Skeletal muscle tissue (tissue), 3 donors: ENCODE measurements at regions not wholly inside any gene's neighbourhood (a gene's known extent, or its start where the extent isn't known, plus 50 kb on each side); places are given as distances from the start of the nearest gene placed in this dataset.
"Not testable (repeated sequence)": the region's sequence is repeated elsewhere in the genome, so short reads cannot be mapped to it uniquely, and the experiment has no call there.

ENCODE experiments used
- H3K27ac ChIP-seq: one replicate; pipeline ENCODE4 v1.7.0; 2013; ENCODE audit warnings: mild to moderate bottlenecking, low read depth, low read length, inconsistent platforms
- H3K27me3 ChIP-seq, 3 donors: one replicate each; pipeline ENCODE4 v1.7.0; 2013; ENCODE audit warnings: low read length in 3 of 3; ENCODE audit not compliant: control insufficient read depth in 3 of 3, insufficient read depth in 3 of 3
- H3K36me3 ChIP-seq, 3 donors: one replicate each; pipeline ENCODE4 v1.7.0; 2013; ENCODE audit warnings: low read length in 3 of 3; ENCODE audit not compliant: control insufficient read depth in 3 of 3, insufficient read depth in 3 of 3
- H3K4me1 ChIP-seq, 3 donors: one replicate each; pipeline ENCODE4 v1.7.0; 2013; ENCODE audit warnings: low read length in 3 of 3, mild to moderate bottlenecking in 3 of 3; ENCODE audit not compliant: control insufficient read depth in 3 of 3, insufficient read depth in 3 of 3
- H3K4me3 ChIP-seq, 3 donors: one replicate each; pipeline ENCODE4 v1.7.0; 2013; ENCODE audit warnings: low read length in 3 of 3
- H3K9ac ChIP-seq, 3 donors: one replicate each; pipeline ENCODE4 v1.7.0; 2013; ENCODE audit warnings: low read length in 3 of 3, mild to moderate bottlenecking in 3 of 3, moderate library complexity in 2 of 3, low read depth in 1 of 3
- H3K9me3 ChIP-seq, 3 donors: one replicate each; pipeline ENCODE4 v1.7.0; 2013; ENCODE audit warnings: low read length in 3 of 3; ENCODE audit not compliant: control insufficient read depth in 3 of 3
- donor health status: Osteomylitis.

DNA sequence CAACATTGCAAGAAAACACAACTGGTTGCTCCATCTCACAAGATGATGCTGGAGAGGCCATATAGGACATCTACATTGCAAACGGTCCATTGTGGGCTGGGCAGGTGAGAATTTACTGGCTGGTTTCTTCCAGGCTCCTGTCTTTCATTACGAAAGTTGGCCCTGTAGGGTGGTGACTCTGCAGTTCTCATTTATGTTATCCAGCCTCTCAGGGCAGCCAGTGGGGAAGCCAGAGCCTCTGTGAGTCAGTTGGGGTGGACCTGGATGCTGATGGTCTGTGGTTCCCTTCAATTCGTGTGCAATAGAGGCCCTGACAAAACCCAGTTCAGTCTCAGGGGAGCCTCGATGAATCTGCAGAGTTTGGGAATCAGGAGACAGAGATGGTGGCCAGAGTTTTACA, 341.0 kb upstream of the CCL2 start:
- Histone ChIP-seq H3K9ac (no peak overlapping the region), H3K36me3 (no peaks in the 10 kb centered on the region), H3K9me3 (no peaks in the 10 kb centered on the region), H3K27me3 (peaks cover 2 to 3% (median 3%) of the 10 kb centered on the region in 3 donors), H3K4me3 (no peak overlapping the region), H3K27ac (no peak overlapping the region), H3K4me1 (no peaks in the 10 kb centered on the region)

DNA sequence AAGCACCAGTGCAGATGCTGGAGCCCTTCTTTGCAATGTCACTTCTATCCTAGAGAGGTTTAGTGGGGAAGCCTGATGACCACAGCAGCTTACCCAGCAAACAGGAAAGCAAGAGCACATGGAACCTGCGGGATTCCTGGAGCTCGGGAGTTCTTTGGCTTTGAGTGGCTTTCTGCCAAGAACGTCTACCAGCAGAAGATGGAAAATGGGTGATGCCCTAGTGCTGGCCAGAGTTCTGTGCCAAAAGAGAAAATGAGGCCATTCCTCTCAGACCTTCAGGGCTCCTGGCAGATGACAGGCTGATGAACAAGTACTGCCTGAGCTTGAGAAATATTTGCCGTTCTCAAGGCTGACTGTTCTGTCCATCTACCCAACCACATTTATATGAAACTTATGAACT, 332.1 kb upstream of the CCL2 start:
- Histone ChIP-seq H3K9me3 (no peaks in the 10 kb centered on the region), H3K27ac (no peak overlapping the region), H3K4me3 (no peak overlapping the region), H3K9ac (no peak overlapping the region), H3K36me3 (no peaks in the 10 kb centered on the region), H3K27me3 (peaks cover 3 to 21% (median 7%) of the 10 kb centered on the region in 3 donors), H3K4me1 (no peaks in the 10 kb centered on the region)

DNA sequence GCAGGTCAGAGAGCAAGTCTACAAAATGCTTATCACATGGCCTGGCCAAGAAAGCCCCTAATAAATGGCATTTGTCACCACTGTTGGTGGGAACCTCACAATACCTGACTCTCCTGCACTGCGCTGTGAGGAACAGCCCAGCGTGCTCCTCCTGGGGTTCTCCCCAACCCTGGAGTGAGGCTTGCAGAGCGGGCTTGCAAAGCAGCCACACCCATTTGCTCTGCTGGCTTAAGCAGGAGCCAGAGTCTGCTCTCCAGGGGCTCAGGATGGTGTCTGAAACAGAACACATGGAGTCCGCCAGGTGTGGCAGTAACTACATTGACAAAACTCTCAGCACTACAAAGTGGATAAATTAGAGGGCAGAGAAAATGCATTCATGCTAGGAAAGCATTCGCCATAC, 331.0 kb upstream of the CCL2 start:
- Histone ChIP-seq H3K4me1 (no peaks in the 10 kb centered on the region), H3K4me3 (no peak overlapping the region), H3K9me3 (no peaks in the 10 kb centered on the region), H3K36me3 (no peaks in the 10 kb centered on the region), H3K27me3 (peaks cover 0 to 23% (median 5%) of the 10 kb centered on the region in 3 donors), H3K27ac (no peak overlapping the region), H3K9ac (no peak overlapping the region)

DNA sequence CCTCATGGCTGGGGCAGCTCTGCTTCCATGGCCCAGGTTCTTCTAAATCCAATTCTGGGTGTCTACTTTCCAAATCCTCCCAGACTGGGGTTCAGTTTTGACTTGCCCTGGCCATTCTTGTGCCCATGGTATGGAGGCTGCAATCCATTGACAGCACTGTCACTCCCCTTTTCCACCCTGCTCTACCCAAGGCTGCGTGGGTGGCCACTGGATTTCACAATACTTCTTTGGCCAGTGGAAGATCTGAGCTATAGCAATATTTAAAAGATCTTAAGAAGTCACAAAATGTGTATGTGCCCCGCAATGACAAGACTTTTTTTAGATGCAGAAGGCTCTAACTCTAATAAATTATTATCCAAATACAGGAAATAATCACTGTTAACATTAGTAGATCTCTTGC, 329.4 kb upstream of the CCL2 start:
- H3K4me3 ChIP-seq: no peak overlapping the region
- no peak overlapping the region for H3K27ac ChIP-seq
- no peak overlapping the region for H3K9ac ChIP-seq
- no peaks in the 10 kb centered on the region for H3K9me3 ChIP-seq
- H3K27me3 ChIP-seq: peaks cover 0 to 23% (median 5%) of the 10 kb centered on the region in 3 donors
- no peaks in the 10 kb centered on the region for H3K4me1 ChIP-seq
- H3K36me3 ChIP-seq: no peaks in the 10 kb centered on the region

DNA sequence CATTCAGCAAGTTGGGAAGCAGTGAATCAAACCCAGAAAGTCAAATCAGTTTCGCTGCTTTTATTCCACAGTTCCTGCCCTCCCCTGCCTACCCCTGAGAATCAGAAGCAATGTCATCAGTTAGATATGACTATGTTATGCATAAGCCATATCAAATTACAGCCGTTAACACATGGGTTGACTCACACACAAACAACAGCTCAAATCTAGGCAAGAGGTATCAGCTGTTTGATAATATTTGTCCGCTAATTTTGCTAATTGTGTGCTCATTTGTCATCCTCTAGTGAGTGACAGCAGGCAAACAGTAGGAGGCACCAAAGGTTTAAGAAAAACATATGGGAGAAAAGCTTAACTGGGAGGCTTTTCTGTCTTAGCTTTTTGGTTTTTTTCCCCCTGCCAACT, 327.4 kb upstream of the CCL2 start:
- Histone ChIP-seq H3K4me3 (no peak overlapping the region), H3K27me3 (peaks cover 0 to 13% (median 3%) of the 10 kb centered on the region in 3 donors), H3K36me3 (no peaks in the 10 kb centered on the region), H3K9me3 (no peaks in the 10 kb centered on the region), H3K27ac (no peak overlapping the region), H3K9ac (no peak overlapping the region), H3K4me1 (no peaks in the 10 kb centered on the region)

DNA sequence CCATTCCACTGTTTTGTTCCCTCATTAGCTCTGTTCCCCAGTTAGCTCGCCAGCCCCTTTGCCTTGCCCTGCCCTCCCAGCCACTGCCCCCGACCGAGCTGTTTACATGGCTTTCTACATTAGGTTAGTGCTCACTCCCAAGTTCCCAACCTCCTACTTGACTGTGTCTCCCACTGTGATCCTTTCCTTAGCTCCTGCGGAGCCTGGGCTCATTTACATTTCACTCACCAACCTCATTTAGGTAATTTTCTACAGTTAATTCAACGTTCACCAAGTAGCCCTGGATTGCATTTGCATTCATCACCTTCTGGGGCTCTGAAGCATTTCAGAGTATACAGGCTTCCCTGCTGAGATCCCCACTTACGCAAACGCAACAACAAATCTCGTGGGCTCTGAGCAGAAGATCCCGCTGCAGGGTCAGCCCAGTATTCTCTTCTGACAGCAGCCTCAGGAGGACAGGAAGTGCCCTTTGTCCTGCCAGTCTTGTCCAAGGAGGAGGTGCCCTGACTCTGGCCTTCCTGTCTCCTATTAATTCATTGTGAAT, 325.8 kb upstream of the CCL2 start:
- H3K9me3 ChIP-seq: no peaks in the 10 kb centered on the region
- no peak overlapping the region for H3K27ac ChIP-seq
- H3K9ac ChIP-seq: no peak overlapping the region
- H3K27me3 ChIP-seq: peaks cover 0 to 8% (median 0%) of the 10 kb centered on the region in 3 donors
- H3K4me1 ChIP-seq: no peaks in the 10 kb centered on the region
- no peak overlapping the region for H3K4me3 ChIP-seq
- no peaks in the 10 kb centered on the region for H3K36me3 ChIP-seq

DNA sequence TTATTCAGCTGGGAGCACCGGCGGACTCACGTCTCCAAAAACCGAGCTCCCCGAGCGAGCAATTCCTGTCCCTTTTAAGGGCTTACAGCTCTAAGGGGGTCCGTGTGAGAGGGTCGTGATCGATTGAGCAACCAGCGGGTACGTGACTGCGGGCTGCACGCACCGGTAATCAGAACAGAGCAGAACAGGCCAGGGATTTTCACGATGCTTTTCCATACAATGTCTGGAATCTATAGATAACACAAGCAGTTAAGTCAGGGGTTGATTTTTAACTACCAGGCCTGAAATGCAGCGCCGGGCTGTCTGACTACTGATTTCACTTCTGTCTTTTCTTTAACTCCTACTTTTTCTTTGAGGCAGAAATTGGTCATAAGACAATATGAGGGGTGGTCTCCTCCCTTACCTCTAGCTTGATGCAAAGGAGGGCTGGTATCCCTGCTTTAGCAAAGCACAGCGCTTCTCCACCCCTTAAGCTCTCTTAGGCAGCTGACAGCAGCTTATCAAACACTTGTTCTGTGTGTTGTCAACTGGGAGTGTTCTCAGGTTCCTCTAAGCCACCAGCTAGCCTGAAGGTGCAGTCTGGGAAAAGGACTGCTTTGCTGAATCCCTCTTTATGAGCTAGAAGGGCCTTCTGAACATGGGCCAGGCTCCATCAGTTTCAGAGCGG, 323.8 kb upstream of the CCL2 start:
- H3K4me3 ChIP-seq, H3K27me3 ChIP-seq, H3K9me3 ChIP-seq, H3K9ac ChIP-seq, H3K4me1 ChIP-seq, H3K36me3 ChIP-seq, H3K27ac ChIP-seq: not testable (repeated sequence)

DNA sequence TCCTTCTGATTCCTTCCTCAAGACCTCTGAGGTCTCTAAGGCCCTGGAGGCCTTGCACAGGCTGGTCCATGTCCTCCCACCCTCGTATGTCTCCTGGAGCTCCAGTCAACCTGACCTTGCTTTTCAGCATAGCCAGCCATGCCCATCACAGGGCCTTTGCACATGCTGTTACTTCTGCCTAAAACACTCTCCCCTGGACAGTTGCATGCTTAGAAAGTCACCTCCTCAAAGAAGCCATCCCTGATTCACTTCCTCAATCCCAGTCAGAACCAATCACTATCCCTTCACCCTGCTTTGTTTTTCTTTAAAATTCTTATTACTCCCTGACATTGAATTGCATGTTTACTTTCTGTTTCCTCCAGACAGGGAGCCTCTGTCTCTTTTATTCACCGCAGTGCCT, 322.1 kb upstream of the CCL2 start:
- no peak overlapping the region for H3K27ac ChIP-seq
- no peaks in the 10 kb centered on the region for H3K36me3 ChIP-seq
- H3K27me3 ChIP-seq: peaks cover 0 to 8% (median 6%) of the 10 kb centered on the region in 3 donors
- H3K4me3 ChIP-seq: no peak overlapping the region
- no peaks in the 10 kb centered on the region for H3K4me1 ChIP-seq
- no peak overlapping the region for H3K9ac ChIP-seq
- H3K9me3 ChIP-seq: no peaks in the 10 kb centered on the region

DNA sequence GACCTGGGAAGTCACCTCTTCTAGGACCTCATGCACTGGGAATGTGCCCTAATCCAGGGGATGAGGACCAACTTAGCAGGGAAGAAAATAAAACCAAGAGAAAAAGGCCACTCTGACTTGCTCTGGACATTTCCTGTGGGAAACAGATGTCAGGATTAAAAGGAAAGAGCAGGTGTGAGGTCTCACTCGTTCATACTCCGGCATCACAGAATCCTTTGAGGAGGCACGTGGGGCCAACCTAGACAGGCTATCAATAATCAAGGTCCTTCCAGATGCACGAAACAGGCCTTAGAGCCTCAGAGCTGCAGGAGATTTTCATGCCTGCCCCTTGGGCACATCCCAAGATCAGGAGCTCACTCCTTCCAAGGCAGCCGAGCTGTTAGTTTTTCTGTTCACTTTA, 321.5 kb upstream of the CCL2 start:
- H3K9ac ChIP-seq: no peak overlapping the region
- H3K27me3 ChIP-seq: peaks cover 0 to 6% (median 6%) of the 10 kb centered on the region in 3 donors
- no peak overlapping the region for H3K4me3 ChIP-seq
- H3K9me3 ChIP-seq: no peaks in the 10 kb centered on the region
- H3K4me1 ChIP-seq: no peaks in the 10 kb centered on the region
- no peaks in the 10 kb centered on the region for H3K36me3 ChIP-seq
- H3K27ac ChIP-seq: no peak overlapping the region

DNA sequence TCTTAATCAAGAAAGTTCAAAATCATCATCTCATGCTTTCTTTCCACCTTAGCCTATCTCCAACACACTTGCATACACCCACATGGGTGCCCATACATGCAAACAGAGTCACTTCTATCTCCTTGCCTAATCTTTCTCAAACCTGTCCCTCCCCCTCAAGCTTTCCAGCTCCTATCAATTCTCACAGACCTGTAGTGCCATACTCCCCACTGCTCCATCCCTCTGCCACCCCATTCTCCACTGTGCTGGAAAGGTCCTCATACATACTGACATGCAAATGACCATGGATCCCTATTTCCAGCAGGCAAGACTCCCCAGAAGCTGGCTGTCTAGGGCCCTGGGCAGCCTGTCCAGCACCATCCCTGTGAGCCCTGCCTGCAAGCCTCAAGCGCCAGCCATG, 320.4 kb upstream of the CCL2 start:
- H3K27ac ChIP-seq: no peak overlapping the region
- H3K4me1 ChIP-seq: no peaks in the 10 kb centered on the region
- H3K4me3 ChIP-seq: no peak overlapping the region
- peaks cover 0 to 6% (median 6%) of the 10 kb centered on the region in 3 donors for H3K27me3 ChIP-seq
- no peaks in the 10 kb centered on the region for H3K36me3 ChIP-seq
- H3K9ac ChIP-seq: no peak overlapping the region
- H3K9me3 ChIP-seq: no peaks in the 10 kb centered on the region
